ENCODE measurements at regions not wholly inside any gene's neighbourhood (a gene's known extent, or its start where the extent isn't known, plus 50 kb on each side); places are given as distances from the start of the nearest gene placed in this dataset.

DNA sequence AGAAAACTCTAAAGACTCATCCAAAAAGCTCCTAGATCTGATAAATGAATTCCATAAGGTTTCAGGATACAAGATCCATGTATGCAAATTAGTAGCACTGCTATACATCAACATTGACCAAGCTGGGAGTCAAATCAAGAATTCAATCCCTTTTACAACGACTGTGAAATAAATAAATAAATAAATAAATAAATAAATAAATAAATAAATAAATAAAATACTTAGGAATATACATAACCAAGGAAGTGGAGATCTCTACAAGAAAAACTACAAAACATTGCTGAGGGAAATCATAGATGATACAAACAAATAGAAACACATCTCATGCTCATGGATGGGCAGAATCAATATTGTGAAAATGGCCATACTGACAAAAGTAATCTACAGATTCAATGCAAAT, 132.0 kb upstream of the NRSN1 start:
- Histone ChIP-seq H3K27me3 (ENCODE audit: control insufficient read depth, insufficient read depth) (no peaks in the 10 kb centered on the region), H3K4me1 (ENCODE audit: control insufficient read depth, insufficient read depth, low read length) (no peaks in the 10 kb centered on the region), H3K9me3 (ENCODE audit: control insufficient read depth, low read length) (no peaks in the 10 kb centered on the region), H3K4me3 (ENCODE audit: low read length) (no peak overlapping the region), H3K27ac (ENCODE audit: low read length) (no peak overlapping the region)
- DNase-seq (no peak), ATAC-seq (no peak)
- intact Hi-C loops (cut with DNase I), result no loop called here
- 89% methylated on average over 1 of the region's 1 CpG for WGBS

GRCh38 chr6:24004062-24004461, 122.0 kb upstream of the NRSN1 start:
- Histone ChIP-seq H3K4me3 (ENCODE audit: low read length) (no peak overlapping the region), H3K9me3 (ENCODE audit: control insufficient read depth, low read length) (no peaks in the 10 kb centered on the region), H3K4me1 (ENCODE audit: control insufficient read depth, insufficient read depth, low read length) (no peaks in the 10 kb centered on the region), H3K27me3 (ENCODE audit: control insufficient read depth, insufficient read depth) (no peaks in the 10 kb centered on the region), H3K27ac (ENCODE audit: low read length) (no peak overlapping the region)
- DNase-seq, result no peak
- peak; percentile 64 to 83 for ATAC-seq
- intact Hi-C loops (cut with DNase I), result no loop called here
- 9% methylated on average over 3 of the region's 3 CpGs for WGBS

DNA sequence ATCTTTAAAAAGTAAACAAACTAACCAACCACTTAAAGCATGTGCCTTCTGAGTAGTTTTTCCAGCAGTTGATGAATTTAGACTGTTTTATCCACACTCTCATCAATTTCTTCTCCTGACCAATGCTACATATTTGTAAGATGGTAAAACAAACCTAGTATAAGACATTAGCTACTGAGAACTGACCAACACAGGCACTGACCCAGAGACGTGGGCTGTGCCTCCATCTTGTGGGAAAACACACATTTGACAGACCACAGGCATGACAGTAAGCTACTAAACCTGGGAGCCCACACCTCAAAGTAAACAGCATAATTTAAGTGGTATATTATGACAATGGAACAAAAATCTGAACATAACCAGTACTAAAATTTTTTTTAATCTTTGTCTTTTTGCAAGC, 121.4 kb upstream of the NRSN1 start:
- no peaks in the 10 kb centered on the region for H3K27me3 ChIP-seq (ENCODE audit: control insufficient read depth, insufficient read depth)
- no peaks in the 10 kb centered on the region for H3K4me1 ChIP-seq (ENCODE audit: control insufficient read depth, insufficient read depth, low read length)
- ATAC-seq (peak in 1 of 2 donors; percentile 65), DNase-seq (no peak)
- H3K4me3 ChIP-seq (ENCODE audit: low read length), result no peak overlapping the region
- WGBS, result 51% methylated on average over 1 of the region's 1 CpG
- intact Hi-C loops (cut with DNase I), result no loop called here
- no peaks in the 10 kb centered on the region for H3K9me3 ChIP-seq (ENCODE audit: control insufficient read depth, low read length)
- H3K27ac ChIP-seq (ENCODE audit: low read length), result no peak overlapping the region

DNA sequence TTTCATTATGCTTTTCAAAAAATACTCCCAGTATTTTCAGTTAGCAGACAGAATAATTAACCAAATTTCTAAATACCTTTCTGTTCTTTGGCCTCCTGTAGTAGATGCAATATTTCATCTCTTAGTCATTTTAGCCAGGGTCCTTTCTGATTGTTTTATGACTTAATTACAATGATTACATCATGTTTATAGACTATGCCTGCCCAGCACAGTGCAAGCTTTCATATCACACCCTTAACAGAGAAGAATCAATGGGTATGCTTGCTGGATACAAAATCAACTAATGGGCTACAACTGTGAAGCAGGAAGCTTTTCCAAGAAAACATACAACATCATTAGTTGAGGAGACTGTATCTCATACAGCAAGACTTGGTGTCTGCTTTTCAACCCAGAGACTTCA, 119.8 kb upstream of the NRSN1 start:
- Histone ChIP-seq H3K9me3 (ENCODE audit: control insufficient read depth, low read length) (no peaks in the 10 kb centered on the region), H3K27me3 (ENCODE audit: control insufficient read depth, insufficient read depth) (no peaks in the 10 kb centered on the region), H3K4me3 (ENCODE audit: low read length) (no peak overlapping the region), H3K4me1 (ENCODE audit: control insufficient read depth, insufficient read depth, low read length) (no peaks in the 10 kb centered on the region), H3K27ac (ENCODE audit: low read length) (no peak overlapping the region)
- no peak for DNase-seq
- intact Hi-C loops (cut with DNase I), result no loop called here
- no peak for ATAC-seq

DNA sequence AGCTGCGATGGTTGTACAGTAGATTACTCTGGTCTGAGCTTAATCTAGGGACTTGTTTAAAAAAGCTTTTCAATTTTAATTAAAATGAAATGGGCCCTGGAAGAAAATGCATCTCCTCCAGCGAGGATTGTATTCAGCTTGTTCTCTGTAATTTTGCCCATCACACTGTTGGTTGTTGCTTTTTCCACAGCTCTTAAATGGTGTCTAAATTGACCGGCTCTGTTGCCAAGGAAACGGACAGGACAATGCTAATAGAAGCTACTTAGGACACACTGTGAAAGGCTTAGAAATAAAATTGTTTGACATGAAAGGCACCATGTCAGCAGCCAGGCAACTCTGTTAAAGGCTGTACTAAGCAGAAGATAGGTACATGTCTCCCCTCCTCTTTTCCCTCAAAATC, 116.7 kb upstream of the NRSN1 start:
- no peaks in the 10 kb centered on the region for H3K9me3 ChIP-seq (ENCODE audit: control insufficient read depth, low read length)
- H3K4me1 ChIP-seq (ENCODE audit: control insufficient read depth, insufficient read depth, low read length), result no peaks in the 10 kb centered on the region
- H3K27me3 ChIP-seq (ENCODE audit: control insufficient read depth, insufficient read depth), result no peaks in the 10 kb centered on the region
- no peak overlapping the region for H3K27ac ChIP-seq (ENCODE audit: low read length)
- intact Hi-C loops (cut with DNase I), result no loop called here
- no peak overlapping the region for H3K4me3 ChIP-seq (ENCODE audit: low read length)
- DNase-seq, result no peak
- WGBS, result 48% methylated on average over 4 of the region's 4 CpGs
- ATAC-seq, result no peak

- no peaks in the 10 kb centered on the region for H3K27me3 ChIP-seq (ENCODE audit: control insufficient read depth, insufficient read depth)
- WGBS, result 65% methylated on average over 3 of the region's 3 CpGs
- no peaks in the 10 kb centered on the region for H3K4me1 ChIP-seq (ENCODE audit: control insufficient read depth, insufficient read depth, low read length)
- H3K27ac ChIP-seq (ENCODE audit: low read length), result no peak overlapping the region
- intact Hi-C loops (cut with DNase I), result no loop called here
- no peaks in the 10 kb centered on the region for H3K9me3 ChIP-seq (ENCODE audit: control insufficient read depth, low read length)
- DNase-seq (no peak), ATAC-seq (no peak)
- H3K4me3 ChIP-seq (ENCODE audit: low read length), result no peak overlapping the region
These were observed 115.9 kb upstream of the NRSN1 start for GRCh38 chr6:24010133-24010532.

DNA sequence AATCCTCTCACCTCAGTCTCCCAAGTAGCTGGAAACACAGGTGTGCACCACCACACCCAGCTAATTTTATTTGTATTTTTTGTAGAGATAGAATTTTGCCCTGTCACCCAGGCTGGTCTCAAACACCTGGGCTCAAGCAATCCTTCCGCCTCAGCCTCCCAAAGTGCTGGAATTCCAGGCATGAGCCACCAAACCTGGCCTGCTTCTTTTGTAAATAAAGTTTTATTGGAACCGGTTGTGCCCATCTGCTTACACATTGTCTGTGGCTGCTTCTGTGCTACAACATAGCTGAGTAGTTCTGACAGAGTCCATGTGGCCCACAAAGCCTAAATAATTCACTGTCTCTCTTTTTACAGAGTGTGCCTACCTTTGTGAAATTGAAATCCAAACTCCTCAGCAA, 109.7 kb upstream of the NRSN1 start:
- Histone ChIP-seq H3K27me3 (ENCODE audit: control insufficient read depth, insufficient read depth) (no peaks in the 10 kb centered on the region), H3K27ac (ENCODE audit: low read length) (no peak overlapping the region), H3K4me1 (ENCODE audit: control insufficient read depth, insufficient read depth, low read length) (no peaks in the 10 kb centered on the region), H3K9me3 (ENCODE audit: control insufficient read depth, low read length) (no peaks in the 10 kb centered on the region), H3K4me3 (ENCODE audit: low read length) (no peak overlapping the region)
- intact Hi-C loops (cut with DNase I), result no loop called here
- DNase-seq (no peak), ATAC-seq (no peak)
- WGBS, result 47% methylated on average over 2 of the region's 2 CpGs

DNA sequence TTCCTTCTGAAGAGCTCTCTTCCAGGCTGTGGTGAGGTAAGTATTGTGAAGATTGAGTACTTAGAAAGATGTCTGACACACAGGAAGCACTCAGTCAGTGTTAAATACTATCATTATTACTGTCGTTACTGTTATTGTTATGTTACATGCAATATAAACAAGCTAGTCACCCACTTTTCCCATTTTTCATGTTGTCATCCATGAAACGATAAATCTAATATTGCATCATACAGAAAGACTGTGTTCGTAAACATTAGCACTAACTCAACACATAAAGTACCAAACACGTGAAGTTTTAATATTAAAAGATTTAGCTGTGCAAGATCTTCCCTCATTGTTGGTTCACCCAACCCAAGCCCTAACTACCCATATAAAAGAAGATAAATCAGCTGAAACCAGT, 109.2 kb upstream of the NRSN1 start:
- Histone ChIP-seq H3K4me1 (ENCODE audit: control insufficient read depth, insufficient read depth, low read length) (no peaks in the 10 kb centered on the region), H3K27ac (ENCODE audit: low read length) (no peak overlapping the region), H3K4me3 (ENCODE audit: low read length) (no peak overlapping the region), H3K27me3 (ENCODE audit: control insufficient read depth, insufficient read depth) (no peaks in the 10 kb centered on the region), H3K9me3 (ENCODE audit: control insufficient read depth, low read length) (no peaks in the 10 kb centered on the region)
- 87% methylated on average over 4 of the region's 4 CpGs for WGBS
- DNase-seq, result no peak
- intact Hi-C loops (cut with DNase I), result no loop called here
- no peak for ATAC-seq

DNA sequence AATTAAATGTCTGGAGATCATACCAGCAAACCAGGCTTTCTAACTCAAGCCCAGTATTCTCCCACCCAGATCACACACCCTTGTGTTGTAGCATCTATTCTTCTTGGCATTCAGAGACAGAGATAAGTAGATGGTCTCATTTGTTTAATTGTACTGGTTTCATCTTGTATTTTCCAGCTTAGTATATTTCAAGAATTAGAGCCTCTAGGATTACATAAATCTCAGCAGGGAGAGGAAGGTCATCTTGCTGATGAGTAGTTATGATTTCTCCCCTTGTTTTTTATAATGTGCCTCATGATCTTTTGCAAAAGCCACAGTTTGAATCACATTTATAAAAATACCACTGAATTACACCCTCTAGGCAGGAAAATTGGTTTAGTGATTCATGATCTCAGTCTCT, 106.6 kb upstream of the NRSN1 start:
- Histone ChIP-seq H3K27ac (ENCODE audit: low read length) (no peak overlapping the region), H3K9me3 (ENCODE audit: control insufficient read depth, low read length) (no peaks in the 10 kb centered on the region), H3K4me3 (ENCODE audit: low read length) (no peak overlapping the region), H3K27me3 (ENCODE audit: control insufficient read depth, insufficient read depth) (no peaks in the 10 kb centered on the region), H3K4me1 (ENCODE audit: control insufficient read depth, insufficient read depth, low read length) (no peaks in the 10 kb centered on the region)
- ATAC-seq, result no peak
- no peak for DNase-seq
- intact Hi-C loops (cut with DNase I), result no loop called here

- no peak for ATAC-seq
- no peak overlapping the region for H3K4me3 ChIP-seq (ENCODE audit: low read length)
- no peaks in the 10 kb centered on the region for H3K9me3 ChIP-seq (ENCODE audit: control insufficient read depth, low read length)
- H3K4me1 ChIP-seq (ENCODE audit: control insufficient read depth, insufficient read depth, low read length), result no peaks in the 10 kb centered on the region
- 73% methylated on average over 5 of the region's 5 CpGs for WGBS
- H3K27ac ChIP-seq (ENCODE audit: low read length), result no peak overlapping the region
- H3K27me3 ChIP-seq (ENCODE audit: control insufficient read depth, insufficient read depth), result no peaks in the 10 kb centered on the region
- intact Hi-C loops (cut with DNase I), result no loop called here
- no peak for DNase-seq
These were observed 106.2 kb upstream of the NRSN1 start for GRCh38 chr6:24019830-24020229.

DNA sequence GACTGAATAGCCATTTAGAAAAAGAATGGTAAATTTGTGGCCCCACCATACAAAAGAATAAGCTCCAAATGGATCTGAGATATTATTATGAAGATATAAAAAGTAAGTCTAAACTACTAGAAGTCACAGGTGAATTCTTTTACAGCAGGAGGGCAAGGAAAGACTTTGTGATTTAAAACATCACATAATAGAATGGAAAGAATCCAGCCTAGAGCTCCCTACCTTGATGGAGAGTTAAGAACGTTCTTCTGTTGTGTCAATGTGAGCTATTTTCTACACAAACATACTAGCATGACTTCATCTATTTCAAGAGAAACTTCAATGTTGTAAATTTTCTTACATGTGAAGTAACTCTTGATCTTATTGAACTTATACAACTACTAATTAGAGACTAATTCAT, 100.0 kb upstream of the NRSN1 start:
- ATAC-seq (no peak), DNase-seq (no peak)
- Histone ChIP-seq H3K27ac (ENCODE audit: low read length) (no peak overlapping the region), H3K27me3 (ENCODE audit: control insufficient read depth, insufficient read depth) (no peaks in the 10 kb centered on the region), H3K4me3 (ENCODE audit: low read length) (no peak overlapping the region), H3K4me1 (ENCODE audit: control insufficient read depth, insufficient read depth, low read length) (no peaks in the 10 kb centered on the region), H3K9me3 (ENCODE audit: control insufficient read depth, low read length) (peaks cover 3% of the 10 kb centered on the region)
- WGBS, result 49% methylated on average over 1 of the region's 1 CpG
- intact Hi-C loops (cut with DNase I), result no loop called here

DNA sequence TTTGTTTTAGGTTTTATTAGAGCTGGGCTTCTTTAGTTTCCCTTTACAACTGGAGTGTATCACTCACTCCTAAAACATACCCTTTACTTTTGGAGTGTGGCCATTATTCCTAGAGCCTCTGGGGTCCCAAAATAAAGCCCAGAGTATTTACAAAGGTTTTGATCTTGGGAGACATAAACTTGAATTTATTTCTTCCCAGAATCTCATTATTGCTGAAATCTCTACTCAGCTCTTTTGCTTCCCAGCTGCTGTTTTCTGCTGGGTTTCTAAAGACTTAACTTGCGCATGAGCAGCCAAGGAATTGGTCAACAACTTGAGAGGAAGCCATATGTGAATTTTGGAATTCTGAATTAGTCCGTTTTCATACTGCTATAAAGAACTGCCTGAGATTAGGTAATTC, 94.5 kb upstream of the NRSN1 start:
- no peak for DNase-seq
- no peak overlapping the region for H3K27ac ChIP-seq (ENCODE audit: low read length)
- intact Hi-C loops (cut with DNase I), result no loop called here
- peaks cover 3% of the 10 kb centered on the region for H3K9me3 ChIP-seq (ENCODE audit: control insufficient read depth, low read length)
- no peaks in the 10 kb centered on the region for H3K4me1 ChIP-seq (ENCODE audit: control insufficient read depth, insufficient read depth, low read length)
- ATAC-seq, result no peak
- H3K4me3 ChIP-seq (ENCODE audit: low read length), result no peak overlapping the region
- H3K27me3 ChIP-seq (ENCODE audit: control insufficient read depth, insufficient read depth), result no peaks in the 10 kb centered on the region
- WGBS, result 65% methylated on average over 2 of the region's 2 CpGs

All from right cardiac atrium (tissue), 5 donors.